GM18499 (cell line): ENCODE measurements at regions not wholly inside any gene's neighbourhood (a gene's known extent, or its start where the extent isn't known, plus 50 kb on each side); places are given as distances from the start of the nearest gene placed in this dataset.

Experiments used
- ATAC-seq: cut with Tn5 transposase; IDR thresholded peaks from one replicate; pipeline ENCODE4 v1.9.1; 2021; ENCODE audit warnings: moderate number of reproducible peaks; ENCODE audit not compliant: insufficient read depth, unreplicated experiment

GRCh38 chr11:110034806-110035205 is 58.4 kb upstream of the ZC3H12C start:
- ATAC-seq = no peak

GRCh38 chr11:110035357-110035756 is 57.8 kb upstream of the ZC3H12C start:
- no peak for ATAC-seq

- ATAC-seq = no peak
These were observed 55.0 kb upstream of the ZC3H12C start for GRCh38 chr11:110038201-110038600.
